NCI-H2171 (cell line): ENCODE measurements at regions not wholly inside any gene's neighbourhood (a gene's known extent, or its start where the extent isn't known, plus 50 kb on each side); places are given as distances from the start of the nearest gene placed in this dataset.
A peak's percentile ranks its signal among the peaks of the same experiment; 100 is the strongest.

Experiments used
- DNase-seq: peaks from one replicate; lab custom pipeline; 2025; lab: John Stamatoyannopoulos, UW

GRCh38 chr7:126378642-126379041 lies 874.1 kb downstream of the GRM8 start:
- no peak for DNase-seq

GRCh38 chr7:126370038-126370668 lies 882.6 kb downstream of the GRM8 start:
- no peak for DNase-seq

GRCh38 chr7:126362746-126363145 lies 890.0 kb downstream of the GRM8 start:
- DNase-seq: peak; percentile 12

GRCh38 chr7:126361183-126361582 lies 891.6 kb downstream of the GRM8 start:
- no peak for DNase-seq

- DNase-seq: no peak
Measured at GRCh38 chr7:126339813-126340212, 912.9 kb downstream of the GRM8 start.

GRCh38 chr7:126305671-126306070 lies 947.1 kb downstream of the GRM8 start:
- DNase-seq: no peak

- DNase-seq: no peak
Measured at GRCh38 chr7:126303926-126304325, 948.8 kb downstream of the GRM8 start.

- DNase-seq: no peak
Measured at GRCh38 chr7:126302639-126303038, 950.1 kb downstream of the GRM8 start.

- DNase-seq: peak; percentile 13
Measured at GRCh38 chr7:126286317-126286716, 966.4 kb downstream of the GRM8 start.

- DNase-seq: peak; percentile 16
Measured at GRCh38 chr7:126236261-126236660, 1016.5 kb downstream of the GRM8 start.

- DNase-seq: no peak
Measured at GRCh38 chr7:126228356-126229061, 1024.2 kb downstream of the GRM8 start.

GRCh38 chr7:126227643-126228042 lies 1025.1 kb downstream of the GRM8 start:
- no peak for DNase-seq

GRCh38 chr7:126227055-126227454 lies 1025.7 kb downstream of the GRM8 start:
- no peak for DNase-seq

GRCh38 chr7:126223729-126224128 lies 1029.0 kb downstream of the GRM8 start:
- no peak for DNase-seq

- DNase-seq: no peak
Measured at GRCh38 chr7:126222782-126223181, 1030.0 kb downstream of the GRM8 start.

GRCh38 chr7:126215785-126216184 lies 1037.0 kb downstream of the GRM8 start:
- DNase-seq: no peak

GRCh38 chr7:126213876-126214275 lies 1038.9 kb downstream of the GRM8 start:
- DNase-seq: no peak

GRCh38 chr7:126211875-126212274 lies 1040.9 kb downstream of the GRM8 start:
- DNase-seq: no peak

GRCh38 chr7:126210707-126211106 lies 1042.0 kb downstream of the GRM8 start:
- DNase-seq: no peak

GRCh38 chr7:126203185-126203584 lies 1049.6 kb downstream of the GRM8 start:
- no peak for DNase-seq

GRCh38 chr7:126202177-126202576 lies 1050.6 kb downstream of the GRM8 start:
- DNase-seq: no peak

GRCh38 chr7:126185959-126186580 lies 1066.7 kb downstream of the GRM8 start:
- no peak for DNase-seq

GRCh38 chr7:126179916-126180315 lies 1072.8 kb downstream of the GRM8 start:
- no peak for DNase-seq
